ENCODE measurements at regions not wholly inside any gene's neighbourhood (a gene's known extent, or its start where the extent isn't known, plus 50 kb on each side); places are given as distances from the start of the nearest gene placed in this dataset.

DNA sequence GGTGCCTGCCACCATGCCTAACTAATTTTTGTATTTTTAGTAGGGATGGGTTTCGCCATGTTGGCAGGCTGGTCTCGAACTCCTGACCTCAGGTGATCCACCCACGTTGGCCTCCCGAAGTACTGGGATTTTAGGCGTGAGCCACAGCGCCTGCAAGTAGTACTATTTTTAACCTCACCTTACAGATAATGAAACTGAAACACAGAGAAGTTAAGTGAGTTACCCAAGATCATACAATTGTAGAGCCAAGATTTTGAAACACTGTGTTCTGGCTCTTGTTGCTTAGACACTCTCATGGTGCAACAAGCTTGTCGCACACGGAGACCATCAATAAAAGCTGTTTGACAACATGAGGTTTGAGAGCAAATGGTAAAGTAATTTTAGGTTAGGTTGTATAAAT lies 159.1 kb upstream of the LMNTD1 start:
- Histone ChIP-seq H2BK120ac (ENCODE audit: low read depth, low read length, poor library complexity, severe bottlenecking) (no peak overlapping the region), H3K14ac (ENCODE audit: insufficient read depth, low read length) (no peak overlapping the region), H2BK15ac (ENCODE audit: low read depth, low read length) (no peak overlapping the region), H3K56ac (ENCODE audit: insufficient read length, low read depth, low read length) (no peak overlapping the region), H4K8ac (replicated peaks; ENCODE audit: insufficient read length, low read depth, low read length) (no peak overlapping the region), H2BK20ac (ENCODE audit: low read depth, low read length, poor library complexity, severe bottlenecking) (no peak overlapping the region), H3K9ac (ENCODE audit: extremely low read depth, insufficient read length, low read length) (no peak overlapping the region), H3K4me2 (ENCODE audit: insufficient read depth, insufficient read length, low read length) (no peak overlapping the region), H3K4me1 (ENCODE audit: insufficient read depth, low read length) (no peaks in the 10 kb centered on the region), H4K5ac (ENCODE audit: insufficient read length, low read depth, low read length) (no peak overlapping the region), H3K27ac (ENCODE audit: insufficient read length, low read depth, low read length) (no peak overlapping the region), H3K4ac (ENCODE audit: low read depth, low read length) (no peak overlapping the region), H3T11ph (ENCODE audit: low read length) (no peak overlapping the region), H2BK5ac (ENCODE audit: insufficient read length, low read length) (no peak overlapping the region), H3K23ac (ENCODE audit: insufficient read length, low read depth, low read length) (no peak overlapping the region), H3K9me3 (ENCODE audit: control insufficient read depth, low read depth, low read length) (peaks cover 16% of the 10 kb centered on the region), H2AFZ (ENCODE audit: low read length) (no peak overlapping the region), H2AK5ac (ENCODE audit: insufficient read length, low read length) (no peak overlapping the region), H3K79me1 (ENCODE audit: insufficient read depth, low read depth, low read length, poor library complexity, severe bottlenecking) (no peaks in the 10 kb centered on the region), H4K20me1 (ENCODE audit: control insufficient read depth, insufficient read depth, insufficient read length) (no peaks in the 10 kb centered on the region), H3K27me3 (ENCODE audit: insufficient read depth, low read length) (no peaks in the 10 kb centered on the region), H2BK12ac (ENCODE audit: insufficient read length, low read depth, low read length) (no peak overlapping the region), H3K79me2 (ENCODE audit: insufficient read depth, low read length) (no peaks in the 10 kb centered on the region), H4K91ac (ENCODE audit: insufficient read length, low read depth, low read length) (no peak overlapping the region), H3K23me2 (ENCODE audit: insufficient read length, low read depth, low read length, poor library complexity, severe bottlenecking) (no peaks in the 10 kb centered on the region), H3K18ac (ENCODE audit: insufficient read length, low read depth, low read length) (no peak overlapping the region)
- no peak for DNase-seq
- no peak overlapping the region for H3K4me3 Mint-ChIP-seq
- no peak overlapping the region for H3K27ac Mint-ChIP-seq
- WGBS (ENCODE audit: extremely low coverage, insufficient read length, low lambda C conversion rate), result no CpG with 5 or more reads among the region's 8 CpGs
- no peaks in the 10 kb centered on the region; the same call in 1 of the 2 replicates for H3K27me3 Mint-ChIP-seq (ENCODE audit: low read depth)
- H3K36me3 Mint-ChIP-seq (ENCODE audit: insufficient read depth in 1 of 3, low read depth in 3 of 3), result peaks cover 11 to 24% (median 22%) of the 10 kb centered on the region in 3 experiments
- peaks cover 27 to 30% of the 10 kb centered on the region in 2 experiments for H3K9me3 Mint-ChIP-seq
- H3K4me1 Mint-ChIP-seq, result no peaks in the 10 kb centered on the region
- TF ChIP-seq, protein P1, sequence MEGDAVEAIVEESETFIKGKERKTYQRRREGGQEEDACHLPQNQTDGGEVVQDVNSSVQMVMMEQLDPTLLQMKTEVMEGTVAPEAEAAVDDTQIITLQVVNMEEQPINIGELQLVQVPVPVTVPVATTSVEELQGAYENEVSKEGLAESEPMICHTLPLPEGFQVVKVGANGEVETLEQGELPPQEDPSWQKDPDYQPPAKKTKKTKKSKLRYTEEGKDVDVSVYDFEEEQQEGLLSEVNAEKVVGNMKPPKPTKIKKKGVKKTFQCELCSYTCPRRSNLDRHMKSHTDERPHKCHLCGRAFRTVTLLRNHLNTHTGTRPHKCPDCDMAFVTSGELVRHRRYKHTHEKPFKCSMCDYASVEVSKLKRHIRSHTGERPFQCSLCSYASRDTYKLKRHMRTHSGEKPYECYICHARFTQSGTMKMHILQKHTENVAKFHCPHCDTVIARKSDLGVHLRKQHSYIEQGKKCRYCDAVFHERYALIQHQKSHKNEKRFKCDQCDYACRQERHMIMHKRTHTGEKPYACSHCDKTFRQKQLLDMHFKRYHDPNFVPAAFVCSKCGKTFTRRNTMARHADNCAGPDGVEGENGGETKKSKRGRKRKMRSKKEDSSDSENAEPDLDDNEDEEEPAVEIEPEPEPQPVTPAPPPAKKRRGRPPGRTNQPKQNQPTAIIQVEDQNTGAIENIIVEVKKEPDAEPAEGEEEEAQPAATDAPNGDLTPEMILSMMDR (conservative IDR thresholded peaks at IDR 0.05), result no peak
